ENCODE measurements at regions not wholly inside any gene's neighbourhood (a gene's known extent, or its start where the extent isn't known, plus 50 kb on each side); places are given as distances from the start of the nearest gene placed in this dataset.

DNA sequence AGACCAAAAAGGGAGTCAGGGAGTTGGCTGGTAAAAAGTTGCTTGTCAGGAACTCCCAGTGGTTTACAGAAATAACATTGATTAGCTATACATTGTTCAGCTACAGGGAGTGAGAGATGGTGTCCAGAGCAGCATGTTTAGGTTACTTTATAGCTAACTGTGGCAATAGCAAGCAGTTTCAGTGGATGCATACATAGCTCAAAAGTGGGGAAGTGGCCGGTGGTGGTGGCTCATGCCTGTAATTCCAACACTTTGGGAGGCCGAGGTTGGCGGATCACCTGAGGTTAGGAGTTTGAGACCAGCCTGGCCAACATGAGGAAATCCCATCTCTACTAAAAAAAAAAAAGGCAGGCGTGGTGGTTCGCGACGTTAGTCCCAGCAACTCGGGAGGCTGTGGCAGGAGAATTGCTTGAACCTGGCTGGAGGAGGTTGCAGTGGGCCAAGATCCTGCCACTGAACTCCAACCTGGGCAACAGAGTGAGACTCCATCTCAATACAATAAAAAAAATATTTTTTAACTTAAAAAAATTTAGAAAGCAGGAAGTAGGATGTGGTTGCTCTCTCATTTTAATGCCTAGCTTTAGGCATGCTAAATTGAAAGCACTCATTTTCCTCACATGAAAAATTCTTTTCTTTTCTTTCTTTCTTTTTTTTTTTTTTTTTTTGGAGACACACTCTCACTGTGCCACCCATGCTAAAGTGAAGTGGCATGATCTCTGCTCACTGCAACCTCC, 109.7 kb downstream of the PPIAL4G start:
- TF ChIP-seq, protein P1, sequence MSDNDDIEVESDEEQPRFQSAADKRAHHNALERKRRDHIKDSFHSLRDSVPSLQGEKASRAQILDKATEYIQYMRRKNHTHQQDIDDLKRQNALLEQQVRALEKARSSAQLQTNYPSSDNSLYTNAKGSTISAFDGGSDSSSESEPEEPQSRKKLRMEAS (IDR thresholded peaks at IDR 0.05; ENCODE audit: low read depth) = no peak
- TF ChIP-seq TAF1 (IDR thresholded peaks at IDR 0.05; ENCODE audit: borderline replicate concordance, low read depth, low read length) = no peak
- TF ChIP-seq, protein P2, sequence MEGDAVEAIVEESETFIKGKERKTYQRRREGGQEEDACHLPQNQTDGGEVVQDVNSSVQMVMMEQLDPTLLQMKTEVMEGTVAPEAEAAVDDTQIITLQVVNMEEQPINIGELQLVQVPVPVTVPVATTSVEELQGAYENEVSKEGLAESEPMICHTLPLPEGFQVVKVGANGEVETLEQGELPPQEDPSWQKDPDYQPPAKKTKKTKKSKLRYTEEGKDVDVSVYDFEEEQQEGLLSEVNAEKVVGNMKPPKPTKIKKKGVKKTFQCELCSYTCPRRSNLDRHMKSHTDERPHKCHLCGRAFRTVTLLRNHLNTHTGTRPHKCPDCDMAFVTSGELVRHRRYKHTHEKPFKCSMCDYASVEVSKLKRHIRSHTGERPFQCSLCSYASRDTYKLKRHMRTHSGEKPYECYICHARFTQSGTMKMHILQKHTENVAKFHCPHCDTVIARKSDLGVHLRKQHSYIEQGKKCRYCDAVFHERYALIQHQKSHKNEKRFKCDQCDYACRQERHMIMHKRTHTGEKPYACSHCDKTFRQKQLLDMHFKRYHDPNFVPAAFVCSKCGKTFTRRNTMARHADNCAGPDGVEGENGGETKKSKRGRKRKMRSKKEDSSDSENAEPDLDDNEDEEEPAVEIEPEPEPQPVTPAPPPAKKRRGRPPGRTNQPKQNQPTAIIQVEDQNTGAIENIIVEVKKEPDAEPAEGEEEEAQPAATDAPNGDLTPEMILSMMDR (IDR thresholded peaks at IDR 0.05) = no peak
- TF ChIP-seq TEAD4 (IDR thresholded peaks at IDR 0.05; ENCODE audit: borderline replicate concordance, insufficient read depth) = no peak
- TF ChIP-seq RCOR1 (IDR thresholded peaks at IDR 0.05; ENCODE audit: low read length) = no peak
- no peak for TF ChIP-seq GATA2 (CRISPR knock-in tag; IDR thresholded peaks at IDR 0.05)
- TF ChIP-seq FOXM1 (IDR thresholded peaks at IDR 0.05; ENCODE audit: low read depth) = no peak
- no peak for TF ChIP-seq POLR2AphosphoS5 (IDR thresholded peaks at IDR 0.05; ENCODE audit: low read depth, low read length)
- TF ChIP-seq, protein P3, sequence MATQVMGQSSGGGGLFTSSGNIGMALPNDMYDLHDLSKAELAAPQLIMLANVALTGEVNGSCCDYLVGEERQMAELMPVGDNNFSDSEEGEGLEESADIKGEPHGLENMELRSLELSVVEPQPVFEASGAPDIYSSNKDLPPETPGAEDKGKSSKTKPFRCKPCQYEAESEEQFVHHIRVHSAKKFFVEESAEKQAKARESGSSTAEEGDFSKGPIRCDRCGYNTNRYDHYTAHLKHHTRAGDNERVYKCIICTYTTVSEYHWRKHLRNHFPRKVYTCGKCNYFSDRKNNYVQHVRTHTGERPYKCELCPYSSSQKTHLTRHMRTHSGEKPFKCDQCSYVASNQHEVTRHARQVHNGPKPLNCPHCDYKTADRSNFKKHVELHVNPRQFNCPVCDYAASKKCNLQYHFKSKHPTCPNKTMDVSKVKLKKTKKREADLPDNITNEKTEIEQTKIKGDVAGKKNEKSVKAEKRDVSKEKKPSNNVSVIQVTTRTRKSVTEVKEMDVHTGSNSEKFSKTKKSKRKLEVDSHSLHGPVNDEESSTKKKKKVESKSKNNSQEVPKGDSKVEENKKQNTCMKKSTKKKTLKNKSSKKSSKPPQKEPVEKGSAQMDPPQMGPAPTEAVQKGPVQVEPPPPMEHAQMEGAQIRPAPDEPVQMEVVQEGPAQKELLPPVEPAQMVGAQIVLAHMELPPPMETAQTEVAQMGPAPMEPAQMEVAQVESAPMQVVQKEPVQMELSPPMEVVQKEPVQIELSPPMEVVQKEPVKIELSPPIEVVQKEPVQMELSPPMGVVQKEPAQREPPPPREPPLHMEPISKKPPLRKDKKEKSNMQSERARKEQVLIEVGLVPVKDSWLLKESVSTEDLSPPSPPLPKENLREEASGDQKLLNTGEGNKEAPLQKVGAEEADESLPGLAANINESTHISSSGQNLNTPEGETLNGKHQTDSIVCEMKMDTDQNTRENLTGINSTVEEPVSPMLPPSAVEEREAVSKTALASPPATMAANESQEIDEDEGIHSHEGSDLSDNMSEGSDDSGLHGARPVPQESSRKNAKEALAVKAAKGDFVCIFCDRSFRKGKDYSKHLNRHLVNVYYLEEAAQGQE (IDR thresholded peaks at IDR 0.05; ENCODE audit: low read depth, low read length) = no peak
- TF ChIP-seq YY1 (IDR thresholded peaks at IDR 0.05; ENCODE audit: low read depth) = no peak

Measured in SK-N-SH (cell line).